BJ (cell line): ENCODE measurements at regions not wholly inside any gene's neighbourhood (a gene's known extent, or its start where the extent isn't known, plus 50 kb on each side); places are given as distances from the start of the nearest gene placed in this dataset.
"Not testable (repeated sequence)": the region's sequence is repeated elsewhere in the genome, so short reads cannot be mapped to it uniquely, and the experiment has no call there.

Experiments
- CTCF ChIA-PET: fragments of 350-600 bp; formaldehyde crosslinking; extraction: SDS; loops from one replicate; lab custom pipeline; 2021; ENCODE audit warnings: antibody characterized with exemption, inconsistent platforms; lab: Yijun Ruan, JAX
- POLR2A ChIA-PET: fragments of 300-600 bp; sonication (Branson Sonifier 250); formaldehyde crosslinking; extraction: SDS; loops from one replicate; lab custom pipeline; 2021; ENCODE audit warnings: antibody characterized with exemption; lab: Charles Lee
- DNase-seq: peaks from one replicate; pipeline ENCODE4 v3.0.0-alpha.2; 2011; ENCODE audit warnings: low read depth
- H3K27me3 ChIP-seq: 2 replicates; pipeline ENCODE4 v1.6.0; 2011; ENCODE audit warnings: low read length; ENCODE audit not compliant: control insufficient read depth, insufficient read depth
- H3K36me3 ChIP-seq: 2 replicates; pipeline ENCODE4 v1.5.1; 2011; ENCODE audit warnings: low read length; ENCODE audit not compliant: control insufficient read depth, insufficient read depth
- H3K4me3 ChIP-seq: 2 replicates; pipeline ENCODE4 v1.5.1; 2011; ENCODE audit warnings: low read depth, mild to moderate bottlenecking, control low read depth, low read length
- CTCF ChIP-seq: IDR thresholded peaks from 2 replicates; pipeline ENCODE4 v1.5.1; 2011; ENCODE audit warnings: low read depth, mild to moderate bottlenecking, control low read depth, inconsistent platforms, low read length, moderate library complexity; ENCODE audit not compliant: insufficient read depth

GRCh38 chr10:56096226-56096517 is 264.9 kb downstream of the ZWINT start:
- no peak for TF ChIP-seq CTCF
- CTCF ChIA-PET: no interaction called here

GRCh38 chr10:56095506-56096225 is 265.4 kb downstream of the ZWINT start:
- POLR2A ChIA-PET: no interaction called here
- no peak for DNase-seq
- no peak for TF ChIP-seq CTCF
- CTCF ChIA-PET: no interaction called here
- no peaks in the 10 kb centered on the region for H3K27me3 ChIP-seq
- H3K36me3 ChIP-seq: no peaks in the 10 kb centered on the region
- no peak overlapping the region for H3K4me3 ChIP-seq

More at GRCh38 chr10:56096226-56096517, 264.9 kb downstream of the ZWINT start:
- no peaks in the 10 kb centered on the region for H3K27me3 ChIP-seq
- POLR2A ChIA-PET: no interaction called here
- DNase-seq: no peak
- no peak overlapping the region for H3K4me3 ChIP-seq
- no peaks in the 10 kb centered on the region for H3K36me3 ChIP-seq

GRCh38 chr10:56093645-56094044 is 267.4 kb downstream of the ZWINT start:
- CTCF ChIA-PET, H3K4me3 ChIP-seq, POLR2A ChIA-PET, DNase-seq, H3K27me3 ChIP-seq, H3K36me3 ChIP-seq: not testable (repeated sequence)

GRCh38 chr10:56091872-56092271 is 269.2 kb downstream of the ZWINT start:
- ChIA-PET CTCF (interaction anchor here (1.4 kb wide), 1 partner anchor 33 kb away, joined by 4 read pairs; no protein-coding TSS in a partner anchor), POLR2A (no interaction called here)
- Histone ChIP-seq H3K4me3 (no peak overlapping the region), H3K27me3 (no peaks in the 10 kb centered on the region), H3K36me3 (no peaks in the 10 kb centered on the region)
- no peak for DNase-seq
- no peak for TF ChIP-seq CTCF

- Histone ChIP-seq H3K36me3 (no peaks in the 10 kb centered on the region), H3K4me3 (no peak overlapping the region), H3K27me3 (no peaks in the 10 kb centered on the region)
- no peak for TF ChIP-seq CTCF
- POLR2A ChIA-PET: no interaction called here
- CTCF ChIA-PET: interaction anchor here (1.4 kb wide), 1 partner anchor 32 kb away, joined by 4 read pairs; no protein-coding TSS in a partner anchor
- DNase-seq: no peak
These were observed 270.0 kb downstream of the ZWINT start for GRCh38 chr10:56090914-56091540.
